ENCODE measurements at regions not wholly inside any gene's neighbourhood (a gene's known extent, or its start where the extent isn't known, plus 50 kb on each side); places are given as distances from the start of the nearest gene placed in this dataset.

- no peak for TF ChIP-seq CTCF (IDR thresholded peaks at IDR 0.05)
- DNase-seq (no peak), ATAC-seq (no peak)
Measured at GRCh38 chr18:6504605-6505497, 90.1 kb upstream of the L3MBTL4 start.

GRCh38 chr18:6505498-6505875 is 90.8 kb upstream of the L3MBTL4 start:
- TF ChIP-seq CTCF (IDR thresholded peaks at IDR 0.05), result no peak
- H3K4me3 ChIP-seq, result no peak overlapping the region
- DNase-seq, result no peak
- intact Hi-C loops (cut with DNase I, micrococcal nuclease), result no loop called here
- no peak for ATAC-seq
- no peaks in the 10 kb centered on the region for H3K9me3 ChIP-seq
- no peaks in the 10 kb centered on the region for H3K36me3 ChIP-seq (ENCODE audit: low read depth)
- H3K4me1 ChIP-seq (ENCODE audit: low read depth), result no peaks in the 10 kb centered on the region

More at GRCh38 chr18:6504605-6505497, 90.1 kb upstream of the L3MBTL4 start:
- intact Hi-C loops (cut with DNase I, micrococcal nuclease), result no loop called here
- H3K9me3 ChIP-seq, result no peaks in the 10 kb centered on the region
- no peaks in the 10 kb centered on the region for H3K36me3 ChIP-seq (ENCODE audit: low read depth)
- H3K4me3 ChIP-seq, result no peak overlapping the region
- H3K4me1 ChIP-seq (ENCODE audit: low read depth), result no peaks in the 10 kb centered on the region

GRCh38 chr18:6509417-6509816 is 94.7 kb upstream of the L3MBTL4 start:
- intact Hi-C loops (cut with DNase I, micrococcal nuclease), result no loop called here
- Histone ChIP-seq H3K36me3 (ENCODE audit: low read depth) (no peaks in the 10 kb centered on the region), H3K4me1 (ENCODE audit: low read depth) (no peaks in the 10 kb centered on the region), H3K4me3 (no peak overlapping the region), H3K9me3 (no peaks in the 10 kb centered on the region)
- ATAC-seq (no peak), DNase-seq (no peak)
- TF ChIP-seq CTCF (IDR thresholded peaks at IDR 0.05), result no peak

GRCh38 chr18:6509832-6510231 is 95.1 kb upstream of the L3MBTL4 start:
- DNase-seq (no peak), ATAC-seq (no peak)
- Histone ChIP-seq H3K4me1 (ENCODE audit: low read depth) (no peaks in the 10 kb centered on the region), H3K4me3 (no peak overlapping the region), H3K36me3 (ENCODE audit: low read depth) (no peaks in the 10 kb centered on the region), H3K9me3 (peaks cover under 1% of the 10 kb centered on the region)
- no peak for TF ChIP-seq CTCF (IDR thresholded peaks at IDR 0.05)
- intact Hi-C loops (cut with DNase I, micrococcal nuclease), result no loop called here

GRCh38 chr18:6520901-6521300 is 106.2 kb upstream of the L3MBTL4 start:
- no peak for TF ChIP-seq CTCF (IDR thresholded peaks at IDR 0.05)
- no peaks in the 10 kb centered on the region for H3K36me3 ChIP-seq (ENCODE audit: low read depth)
- H3K4me1 ChIP-seq (ENCODE audit: low read depth), result no peaks in the 10 kb centered on the region
- no peak for ATAC-seq
- intact Hi-C loops (cut with DNase I, micrococcal nuclease), result no loop called here
- no peak for DNase-seq
- H3K9me3 ChIP-seq, result no peaks in the 10 kb centered on the region
- H3K4me3 ChIP-seq, result no peak overlapping the region

All from mucosa of descending colon (tissue), 3 donors.